Mucosa of rectum (tissue), 2 donors: ENCODE measurements at regions not wholly inside any gene's neighbourhood (a gene's known extent, or its start where the extent isn't known, plus 50 kb on each side); places are given as distances from the start of the nearest gene placed in this dataset.
"Not testable (repeated sequence)": the region's sequence is repeated elsewhere in the genome, so short reads cannot be mapped to it uniquely, and the experiment has no call there.

Experiments used
- H3K27ac ChIP-seq, 2 donors: one replicate each; pipeline ENCODE4 v1.7.0; 2013; ENCODE audit warnings: inconsistent platforms in 2 of 2, low read depth in 2 of 2, low read length in 2 of 2
- H3K27me3 ChIP-seq, 2 donors: one replicate each; pipeline ENCODE4 v1.7.0; 2013; ENCODE audit warnings: low read length in 2 of 2; ENCODE audit not compliant: control insufficient read depth in 2 of 2, insufficient read depth in 2 of 2
- H3K36me3 ChIP-seq, 2 donors: one replicate each; pipeline ENCODE4 v1.7.0; 2013; ENCODE audit warnings: low read length in 2 of 2; ENCODE audit not compliant: control insufficient read depth in 2 of 2, insufficient read depth in 2 of 2
- H3K4me1 ChIP-seq, 2 donors: one replicate each; pipeline ENCODE4 v1.7.0; 2013; ENCODE audit warnings: low read length in 2 of 2, mild to moderate bottlenecking in 1 of 2; ENCODE audit not compliant: control insufficient read depth in 2 of 2, insufficient read depth in 2 of 2
- H3K4me3 ChIP-seq, 2 donors: one replicate each; pipeline ENCODE4 v1.7.0; 2013; ENCODE audit warnings: low read length in 2 of 2
- H3K9ac ChIP-seq, 2 donors: one replicate each; pipeline ENCODE4 v1.7.0; 2013; ENCODE audit warnings: low read length in 2 of 2, low read depth in 1 of 2, mild to moderate bottlenecking in 1 of 2
- H3K9me3 ChIP-seq, 2 donors: one replicate each; pipeline ENCODE4 v1.7.0; 2013; ENCODE audit warnings: low read length in 2 of 2; ENCODE audit not compliant: control insufficient read depth in 2 of 2
- donor health status: healthy.
- donor health status: Normal muscosa, but diverticular disease.

DNA sequence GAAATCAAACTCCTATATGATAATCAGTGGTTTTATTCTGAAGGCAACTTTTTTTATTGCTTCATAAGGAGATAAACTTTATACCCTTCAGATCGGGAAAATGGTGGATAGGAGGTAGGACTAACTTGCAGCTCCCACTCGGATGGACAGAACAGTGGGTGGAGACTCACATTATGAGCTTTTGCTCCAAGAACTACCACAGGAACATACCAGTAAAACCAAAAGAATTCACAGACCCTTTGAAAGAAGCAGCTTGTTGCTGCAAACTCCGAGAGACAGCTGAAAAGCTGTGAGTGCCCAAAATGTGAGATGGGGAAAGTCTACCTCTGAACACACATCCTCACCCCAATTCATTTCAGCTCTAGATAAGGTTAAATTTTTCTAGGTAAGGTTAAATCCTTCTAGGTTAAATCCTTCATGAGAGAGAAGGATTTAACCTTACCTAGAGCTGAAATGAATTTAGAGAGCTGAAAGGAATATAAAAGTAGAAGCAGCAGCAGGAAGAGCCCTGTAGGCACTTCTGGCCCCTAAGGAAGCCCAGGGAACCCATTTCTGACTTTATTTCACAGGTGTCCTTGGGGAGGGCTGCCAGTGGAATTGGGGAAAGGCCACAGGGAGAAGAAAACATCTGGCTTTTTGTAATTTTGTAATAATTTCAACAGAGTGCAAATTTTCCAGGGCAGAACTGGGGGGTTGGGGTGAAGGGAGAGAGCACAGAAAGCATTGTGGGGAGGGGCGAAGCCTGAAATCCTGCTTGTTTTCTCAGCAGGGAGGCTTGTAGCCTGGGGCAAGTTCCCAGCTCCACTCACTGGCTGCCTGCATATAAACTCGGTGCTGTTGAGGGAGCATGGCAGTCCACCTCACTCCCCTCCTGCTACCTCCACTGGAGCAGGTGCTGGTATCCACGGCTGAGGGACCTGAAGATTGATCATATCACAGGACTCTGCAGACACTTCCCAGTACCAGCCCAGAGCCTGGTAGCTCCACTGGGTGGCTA is 65.9 kb upstream of the HCRTR2 start:
- Histone ChIP-seq H3K9me3 (no peaks in the 10 kb centered on the region), H3K4me3 (no peak overlapping the region), H3K9ac (no peak overlapping the region), H3K27ac (no peak overlapping the region), H3K27me3 (no peaks in the 10 kb centered on the region), H3K4me1 (no peaks in the 10 kb centered on the region), H3K36me3 (no peaks in the 10 kb centered on the region)

DNA sequence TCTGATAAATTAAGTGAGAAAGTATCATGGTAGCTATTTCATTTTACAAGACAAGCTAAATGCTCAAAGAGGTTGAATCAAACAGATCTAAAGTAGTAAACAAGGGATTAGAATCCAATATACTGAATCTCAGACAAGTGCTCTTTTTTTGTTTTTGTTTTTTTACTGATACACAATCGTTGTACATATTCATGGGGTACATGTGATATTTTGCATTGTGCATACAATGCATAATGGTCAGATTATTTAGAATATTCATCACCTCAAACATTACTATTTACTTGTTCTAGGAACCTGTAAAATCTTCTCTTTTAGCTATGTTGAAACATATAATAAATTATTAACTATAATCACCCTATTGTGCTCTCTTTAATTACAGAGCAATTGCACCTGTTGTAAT is 57.0 kb upstream of the HCRTR2 start:
- no peak overlapping the region for H3K4me3 ChIP-seq
- H3K27me3 ChIP-seq: no peaks in the 10 kb centered on the region
- H3K9me3 ChIP-seq: no peaks in the 10 kb centered on the region
- H3K36me3 ChIP-seq: no peaks in the 10 kb centered on the region
- no peak overlapping the region for H3K27ac ChIP-seq
- no peak overlapping the region for H3K9ac ChIP-seq
- H3K4me1 ChIP-seq: no peaks in the 10 kb centered on the region

DNA sequence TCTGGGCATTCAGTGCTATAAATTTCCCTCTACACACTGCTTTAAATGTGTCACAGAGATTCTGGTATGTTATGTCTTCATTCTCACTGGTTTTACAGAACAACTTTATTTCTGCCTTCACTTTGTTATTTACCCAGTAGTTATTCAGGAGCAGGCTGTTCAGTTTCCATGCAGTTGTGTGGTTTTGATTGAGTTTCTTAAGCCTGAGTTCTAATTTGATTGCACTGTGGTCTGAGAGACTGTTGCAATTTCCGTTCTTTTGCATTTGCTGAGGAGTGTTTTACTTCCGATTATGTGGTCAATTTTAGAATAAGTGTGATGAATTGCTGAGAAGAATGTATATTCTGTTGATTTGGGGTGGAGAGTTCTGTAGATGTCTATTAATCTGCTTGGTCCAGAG is 50.1 kb upstream of the HCRTR2 start:
- H3K4me3 ChIP-seq, H3K9ac ChIP-seq, H3K27ac ChIP-seq, H3K4me1 ChIP-seq, H3K27me3 ChIP-seq, H3K9me3 ChIP-seq, H3K36me3 ChIP-seq: not testable (repeated sequence)
